22Rv1 (cell line): ENCODE measurements at regions not wholly inside any gene's neighbourhood (a gene's known extent, or its start where the extent isn't known, plus 50 kb on each side); places are given as distances from the start of the nearest gene placed in this dataset.

Experiments
- ZFX ChIP-seq: fragments of 450-650 bp; IDR thresholded peaks from 2 replicates; pipeline ENCODE4 v1.6.1; 2017; ENCODE audit warnings: antibody characterized with exemption, borderline replicate concordance
- TF ChIP-seq, protein P1 (sequence below): fragments of 450-650 bp; IDR thresholded peaks from 2 replicates; pipeline ENCODE4 v1.5.1; 2017; ENCODE audit warnings: mild to moderate bottlenecking

DNA sequence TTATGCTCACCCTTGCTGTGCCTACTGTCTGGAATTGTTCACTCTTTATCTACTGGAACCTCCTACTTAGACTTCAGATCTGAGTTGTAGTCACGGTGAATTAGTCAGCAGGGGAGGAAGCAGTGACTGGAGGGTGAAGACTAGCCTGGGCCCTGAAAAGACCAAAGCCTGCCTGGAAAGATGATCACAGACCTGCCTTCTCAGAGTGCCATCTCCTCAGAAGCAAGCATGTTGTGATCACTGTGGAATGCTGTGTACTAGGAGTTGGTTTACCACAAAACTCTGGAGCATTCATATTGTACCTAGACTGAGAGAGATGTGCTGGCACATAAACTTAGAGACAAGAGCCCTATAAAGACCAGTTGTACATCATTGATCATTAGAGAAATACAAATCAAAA lies 100.7 kb upstream of the SCN10A start:
- TF ChIP-seq, protein P1, sequence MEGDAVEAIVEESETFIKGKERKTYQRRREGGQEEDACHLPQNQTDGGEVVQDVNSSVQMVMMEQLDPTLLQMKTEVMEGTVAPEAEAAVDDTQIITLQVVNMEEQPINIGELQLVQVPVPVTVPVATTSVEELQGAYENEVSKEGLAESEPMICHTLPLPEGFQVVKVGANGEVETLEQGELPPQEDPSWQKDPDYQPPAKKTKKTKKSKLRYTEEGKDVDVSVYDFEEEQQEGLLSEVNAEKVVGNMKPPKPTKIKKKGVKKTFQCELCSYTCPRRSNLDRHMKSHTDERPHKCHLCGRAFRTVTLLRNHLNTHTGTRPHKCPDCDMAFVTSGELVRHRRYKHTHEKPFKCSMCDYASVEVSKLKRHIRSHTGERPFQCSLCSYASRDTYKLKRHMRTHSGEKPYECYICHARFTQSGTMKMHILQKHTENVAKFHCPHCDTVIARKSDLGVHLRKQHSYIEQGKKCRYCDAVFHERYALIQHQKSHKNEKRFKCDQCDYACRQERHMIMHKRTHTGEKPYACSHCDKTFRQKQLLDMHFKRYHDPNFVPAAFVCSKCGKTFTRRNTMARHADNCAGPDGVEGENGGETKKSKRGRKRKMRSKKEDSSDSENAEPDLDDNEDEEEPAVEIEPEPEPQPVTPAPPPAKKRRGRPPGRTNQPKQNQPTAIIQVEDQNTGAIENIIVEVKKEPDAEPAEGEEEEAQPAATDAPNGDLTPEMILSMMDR: no peak
- no peak for TF ChIP-seq ZFX
